WTC11 (cell line): ENCODE measurements at regions not wholly inside any gene's neighbourhood (a gene's known extent, or its start where the extent isn't known, plus 50 kb on each side); places are given as distances from the start of the nearest gene placed in this dataset.

Source experiments
- CREB1 ChIP-seq: sonication (generic); formaldehyde crosslinking; IDR thresholded peaks from 2 replicates; pipeline ENCODE4 v1.8.0; 2023; ENCODE audit warnings: mild to moderate bottlenecking, missing genetic modification reagents
- FOXP1 ChIP-seq: sonication (generic); formaldehyde crosslinking; IDR thresholded peaks from 2 replicates; pipeline ENCODE4 v1.8.0; 2022; ENCODE audit warnings: missing genetic modification reagents, mild to moderate bottlenecking, moderate library complexity, borderline replicate concordance
- IRF2 ChIP-seq: sonication (generic); formaldehyde crosslinking; IDR thresholded peaks from 2 replicates; pipeline ENCODE4 v1.8.0; 2022; ENCODE audit warnings: low read depth, missing genetic modification reagents, borderline replicate concordance
- NR3C1 ChIP-seq: sonication (generic); formaldehyde crosslinking; conservative IDR thresholded peaks from 2 replicates; pipeline ENCODE4 v1.8.1; 2023; ENCODE audit warnings: low read depth, mild to moderate bottlenecking, missing genetic modification reagents
- TCF7 ChIP-seq: sonication (generic); formaldehyde crosslinking; IDR thresholded peaks from 2 replicates; pipeline ENCODE4 v1.8.0; 2022; ENCODE audit warnings: mild to moderate bottlenecking, low read depth, missing genetic modification reagents, moderate library complexity
- ZNF121 ChIP-seq: sonication (generic); formaldehyde crosslinking; IDR thresholded peaks from 2 replicates; pipeline ENCODE4 v1.8.0; 2023; ENCODE audit warnings: missing genetic modification reagents
- ZNF396 ChIP-seq: fragments of 250-450 bp; sonication (Bioruptor Pico); IDR thresholded peaks from 2 replicates; pipeline ENCODE4 v1.8.0; 2021; ENCODE audit warnings: mild to moderate bottlenecking, moderate library complexity, borderline replicate concordance
- TF ChIP-seq, protein P1 (sequence below): sonication (generic); formaldehyde crosslinking; IDR thresholded peaks from 2 replicates; pipeline ENCODE4 v1.8.1; 2023; ENCODE audit warnings: mild to moderate bottlenecking, moderate library complexity, missing genetic modification reagents
- TF ChIP-seq, protein P2 (sequence below): fragments of 200-600 bp; IDR thresholded peaks from 2 replicates; pipeline ENCODE4 v1.8.0; 2022; ENCODE audit warnings: antibody characterized with exemption
- TF ChIP-seq, protein P3 (sequence below): fragments of 250-450 bp; sonication (Bioruptor Pico); conservative IDR thresholded peaks from 2 replicates; pipeline ENCODE4 v1.9.0; 2021; ENCODE audit warnings: mild to moderate bottlenecking
- TF ChIP-seq, protein P4 (sequence below): sonication (generic); formaldehyde crosslinking; IDR thresholded peaks from 2 replicates; pipeline ENCODE4 v1.8.0; 2022; ENCODE audit warnings: mild to moderate bottlenecking, missing genetic modification reagents
- TF ChIP-seq, protein P5 (sequence below): sonication (generic); formaldehyde crosslinking; IDR thresholded peaks from 2 replicates; pipeline ENCODE4 v1.8.1; 2023; ENCODE audit warnings: mild to moderate bottlenecking, missing genetic modification reagents, moderate library complexity
- TF ChIP-seq, protein P6 (sequence below): fragments of 250-450 bp; sonication (Bioruptor Pico); IDR thresholded peaks from 2 replicates; pipeline ENCODE4 v2.1.2; 2022; ENCODE audit warnings: mild to moderate bottlenecking, moderate library complexity
- TF ChIP-seq, protein P7 (sequence below): sonication (generic); formaldehyde crosslinking; IDR thresholded peaks from 2 replicates; pipeline ENCODE4 v1.8.1; 2022; ENCODE audit warnings: missing genetic modification reagents, borderline replicate concordance

DNA sequence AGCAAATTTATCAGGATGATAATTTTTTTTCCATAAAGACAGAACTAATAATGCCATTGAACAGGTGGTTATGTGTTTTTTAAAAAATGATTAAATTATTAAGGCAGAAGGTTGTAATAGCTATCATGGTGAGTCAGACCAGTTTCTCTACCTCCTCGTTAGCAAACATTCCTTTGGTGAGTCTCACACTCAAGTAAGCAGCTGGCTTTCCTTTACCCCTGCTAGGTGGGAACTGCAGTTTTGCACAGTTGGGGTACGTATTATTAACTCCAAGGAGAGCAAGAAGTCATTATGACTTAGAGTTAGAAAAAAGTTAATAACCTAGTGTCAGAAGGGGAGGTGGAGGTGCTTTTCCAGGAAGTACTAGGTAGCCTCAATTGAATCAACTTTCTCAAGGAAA lies 165.3 kb downstream of the SNAPC1 start:
- TF ChIP-seq, protein P1, sequence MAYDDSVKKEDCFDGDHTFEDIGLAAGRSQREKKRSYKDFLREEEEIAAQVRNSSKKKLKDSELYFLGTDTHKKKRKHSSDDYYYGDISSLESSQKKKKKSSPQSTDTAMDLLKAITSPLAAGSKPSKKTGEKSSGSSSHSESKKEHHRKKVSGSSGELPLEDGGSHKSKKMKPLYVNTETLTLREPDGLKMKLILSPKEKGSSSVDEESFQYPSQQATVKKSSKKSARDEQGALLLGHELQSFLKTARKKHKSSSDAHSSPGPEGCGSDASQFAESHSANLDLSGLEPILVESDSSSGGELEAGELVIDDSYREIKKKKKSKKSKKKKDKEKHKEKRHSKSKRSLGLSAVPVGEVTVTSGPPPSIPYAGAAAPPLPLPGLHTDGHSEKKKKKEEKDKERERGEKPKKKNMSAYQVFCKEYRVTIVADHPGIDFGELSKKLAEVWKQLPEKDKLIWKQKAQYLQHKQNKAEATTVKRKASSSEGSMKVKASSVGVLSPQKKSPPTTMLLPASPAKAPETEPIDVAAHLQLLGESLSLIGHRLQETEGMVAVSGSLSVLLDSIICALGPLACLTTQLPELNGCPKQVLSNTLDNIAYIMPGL: no peak
- TF ChIP-seq, protein P2, sequence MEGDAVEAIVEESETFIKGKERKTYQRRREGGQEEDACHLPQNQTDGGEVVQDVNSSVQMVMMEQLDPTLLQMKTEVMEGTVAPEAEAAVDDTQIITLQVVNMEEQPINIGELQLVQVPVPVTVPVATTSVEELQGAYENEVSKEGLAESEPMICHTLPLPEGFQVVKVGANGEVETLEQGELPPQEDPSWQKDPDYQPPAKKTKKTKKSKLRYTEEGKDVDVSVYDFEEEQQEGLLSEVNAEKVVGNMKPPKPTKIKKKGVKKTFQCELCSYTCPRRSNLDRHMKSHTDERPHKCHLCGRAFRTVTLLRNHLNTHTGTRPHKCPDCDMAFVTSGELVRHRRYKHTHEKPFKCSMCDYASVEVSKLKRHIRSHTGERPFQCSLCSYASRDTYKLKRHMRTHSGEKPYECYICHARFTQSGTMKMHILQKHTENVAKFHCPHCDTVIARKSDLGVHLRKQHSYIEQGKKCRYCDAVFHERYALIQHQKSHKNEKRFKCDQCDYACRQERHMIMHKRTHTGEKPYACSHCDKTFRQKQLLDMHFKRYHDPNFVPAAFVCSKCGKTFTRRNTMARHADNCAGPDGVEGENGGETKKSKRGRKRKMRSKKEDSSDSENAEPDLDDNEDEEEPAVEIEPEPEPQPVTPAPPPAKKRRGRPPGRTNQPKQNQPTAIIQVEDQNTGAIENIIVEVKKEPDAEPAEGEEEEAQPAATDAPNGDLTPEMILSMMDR: no peak
- TF ChIP-seq CREB1 (CRISPR knock-in tag): no peak
- TF ChIP-seq, protein P3, sequence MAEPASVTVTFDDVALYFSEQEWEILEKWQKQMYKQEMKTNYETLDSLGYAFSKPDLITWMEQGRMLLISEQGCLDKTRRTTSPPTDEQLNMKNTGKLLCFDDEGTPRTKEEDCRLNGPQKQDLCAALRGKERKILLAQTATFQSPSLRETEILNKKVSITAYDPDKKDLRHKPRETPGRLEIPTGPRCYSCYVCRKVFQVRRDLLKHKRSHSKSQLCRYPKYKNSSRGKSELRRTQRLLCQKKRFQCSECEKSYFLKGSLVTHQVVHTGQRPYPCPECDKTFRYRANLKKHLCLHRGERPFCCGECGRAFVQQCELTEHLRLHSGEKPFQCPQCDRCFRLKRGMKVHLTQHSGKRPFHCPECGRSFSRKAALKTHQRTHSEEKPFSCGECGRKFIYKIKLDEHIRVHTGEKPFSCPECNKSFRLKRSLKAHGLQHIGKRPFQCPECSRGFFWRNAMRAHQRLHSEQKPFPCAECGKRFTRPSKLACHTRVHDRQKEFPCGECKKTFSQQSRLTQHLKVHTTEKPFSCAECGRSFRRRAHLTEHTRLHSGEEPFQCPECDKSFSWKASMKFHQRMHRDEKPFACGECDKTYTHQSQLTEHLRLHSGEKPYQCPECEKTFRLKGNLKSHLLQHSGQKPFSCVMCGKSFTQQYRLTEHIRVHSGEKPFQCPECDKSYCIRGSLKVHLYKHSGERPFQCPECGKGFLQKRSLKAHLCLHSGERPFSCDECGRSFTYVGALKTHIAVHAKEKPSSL (CRISPR knock-in tag): no peak
- TF ChIP-seq, protein P4, sequence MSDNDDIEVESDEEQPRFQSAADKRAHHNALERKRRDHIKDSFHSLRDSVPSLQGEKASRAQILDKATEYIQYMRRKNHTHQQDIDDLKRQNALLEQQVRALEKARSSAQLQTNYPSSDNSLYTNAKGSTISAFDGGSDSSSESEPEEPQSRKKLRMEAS: no peak
- no peak for TF ChIP-seq ZNF396 (CRISPR knock-in tag)
- TF ChIP-seq FOXP1 (CRISPR knock-in tag): no peak
- TF ChIP-seq, protein P5, sequence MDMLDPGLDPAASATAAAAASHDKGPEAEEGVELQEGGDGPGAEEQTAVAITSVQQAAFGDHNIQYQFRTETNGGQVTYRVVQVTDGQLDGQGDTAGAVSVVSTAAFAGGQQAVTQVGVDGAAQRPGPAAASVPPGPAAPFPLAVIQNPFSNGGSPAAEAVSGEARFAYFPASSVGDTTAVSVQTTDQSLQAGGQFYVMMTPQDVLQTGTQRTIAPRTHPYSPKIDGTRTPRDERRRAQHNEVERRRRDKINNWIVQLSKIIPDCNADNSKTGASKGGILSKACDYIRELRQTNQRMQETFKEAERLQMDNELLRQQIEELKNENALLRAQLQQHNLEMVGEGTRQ: no peak
- no peak for TF ChIP-seq IRF2 (CRISPR knock-in tag)
- TF ChIP-seq, protein P6, sequence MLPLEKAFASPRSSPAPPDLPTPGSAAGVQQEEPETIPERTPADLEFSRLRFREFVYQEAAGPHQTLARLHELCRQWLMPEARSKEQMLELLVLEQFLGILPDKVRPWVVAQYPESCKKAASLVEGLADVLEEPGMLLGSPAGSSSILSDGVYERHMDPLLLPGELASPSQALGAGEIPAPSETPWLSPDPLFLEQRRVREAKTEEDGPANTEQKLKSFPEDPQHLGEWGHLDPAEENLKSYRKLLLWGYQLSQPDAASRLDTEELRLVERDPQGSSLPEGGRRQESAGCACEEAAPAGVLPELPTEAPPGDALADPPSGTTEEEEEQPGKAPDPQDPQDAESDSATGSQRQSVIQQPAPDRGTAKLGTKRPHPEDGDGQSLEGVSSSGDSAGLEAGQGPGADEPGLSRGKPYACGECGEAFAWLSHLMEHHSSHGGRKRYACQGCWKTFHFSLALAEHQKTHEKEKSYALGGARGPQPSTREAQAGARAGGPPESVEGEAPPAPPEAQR (CRISPR knock-in tag): no peak
- no peak for TF ChIP-seq NR3C1
- TF ChIP-seq, protein P7, sequence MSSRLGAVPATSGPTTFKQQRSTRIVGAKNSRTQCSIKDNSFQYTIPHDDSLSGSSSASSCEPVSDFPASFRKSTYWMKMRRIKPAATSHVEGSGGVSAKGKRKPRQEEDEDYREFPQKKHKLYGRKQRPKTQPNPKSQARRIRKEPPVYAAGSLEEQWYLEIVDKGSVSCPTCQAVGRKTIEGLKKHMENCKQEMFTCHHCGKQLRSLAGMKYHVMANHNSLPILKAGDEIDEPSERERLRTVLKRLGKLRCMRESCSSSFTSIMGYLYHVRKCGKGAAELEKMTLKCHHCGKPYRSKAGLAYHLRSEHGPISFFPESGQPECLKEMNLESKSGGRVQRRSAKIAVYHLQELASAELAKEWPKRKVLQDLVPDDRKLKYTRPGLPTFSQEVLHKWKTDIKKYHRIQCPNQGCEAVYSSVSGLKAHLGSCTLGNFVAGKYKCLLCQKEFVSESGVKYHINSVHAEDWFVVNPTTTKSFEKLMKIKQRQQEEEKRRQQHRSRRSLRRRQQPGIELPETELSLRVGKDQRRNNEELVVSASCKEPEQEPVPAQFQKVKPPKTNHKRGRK: no peak
- no peak for TF ChIP-seq ZNF121 (CRISPR knock-in tag)
- TF ChIP-seq TCF7 (CRISPR knock-in tag): no peak
